ENCODE measurements at regions not wholly inside any gene's neighbourhood (a gene's known extent, or its start where the extent isn't known, plus 50 kb on each side); places are given as distances from the start of the nearest gene placed in this dataset.

DNA sequence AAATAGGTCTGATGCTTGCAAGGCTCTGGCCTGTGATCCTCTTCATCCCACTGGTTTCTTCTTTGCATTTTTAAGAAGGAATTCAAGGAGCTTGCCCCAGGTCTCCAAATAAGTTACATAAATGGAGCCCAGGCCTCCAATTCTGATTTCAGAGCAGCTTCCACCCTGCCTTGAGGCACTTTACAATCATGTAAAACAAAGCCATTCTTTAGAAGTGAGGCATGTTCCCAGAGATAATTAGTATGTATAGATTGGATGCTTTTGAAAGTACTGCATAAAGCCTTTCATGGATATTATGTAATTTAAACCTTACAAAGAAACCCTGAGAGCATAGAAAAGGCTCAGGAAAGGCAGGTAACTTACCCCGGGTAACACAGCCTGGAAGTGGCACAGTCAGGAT is 466.5 kb downstream of the MIAT start:
- TF ChIP-seq, protein P1, sequence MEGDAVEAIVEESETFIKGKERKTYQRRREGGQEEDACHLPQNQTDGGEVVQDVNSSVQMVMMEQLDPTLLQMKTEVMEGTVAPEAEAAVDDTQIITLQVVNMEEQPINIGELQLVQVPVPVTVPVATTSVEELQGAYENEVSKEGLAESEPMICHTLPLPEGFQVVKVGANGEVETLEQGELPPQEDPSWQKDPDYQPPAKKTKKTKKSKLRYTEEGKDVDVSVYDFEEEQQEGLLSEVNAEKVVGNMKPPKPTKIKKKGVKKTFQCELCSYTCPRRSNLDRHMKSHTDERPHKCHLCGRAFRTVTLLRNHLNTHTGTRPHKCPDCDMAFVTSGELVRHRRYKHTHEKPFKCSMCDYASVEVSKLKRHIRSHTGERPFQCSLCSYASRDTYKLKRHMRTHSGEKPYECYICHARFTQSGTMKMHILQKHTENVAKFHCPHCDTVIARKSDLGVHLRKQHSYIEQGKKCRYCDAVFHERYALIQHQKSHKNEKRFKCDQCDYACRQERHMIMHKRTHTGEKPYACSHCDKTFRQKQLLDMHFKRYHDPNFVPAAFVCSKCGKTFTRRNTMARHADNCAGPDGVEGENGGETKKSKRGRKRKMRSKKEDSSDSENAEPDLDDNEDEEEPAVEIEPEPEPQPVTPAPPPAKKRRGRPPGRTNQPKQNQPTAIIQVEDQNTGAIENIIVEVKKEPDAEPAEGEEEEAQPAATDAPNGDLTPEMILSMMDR (IDR thresholded peaks at IDR 0.05; ENCODE audit: insufficient read depth, low read length, poor library complexity, severe bottlenecking): no peak
- no peak for DNase-seq (ENCODE audit: extremely low read depth, insufficient read length)
- no peak overlapping the region for H3K4me3 ChIP-seq (replicated peaks; ENCODE audit: low read depth, low read length)
- H3K36me3 ChIP-seq (ENCODE audit: control insufficient read depth, insufficient read depth, low read length): no peaks in the 10 kb centered on the region
- no peaks in the 10 kb centered on the region for H3K27me3 ChIP-seq (replicated peaks; ENCODE audit: control insufficient read depth, insufficient read depth, low read length)

GRCh38 chr22:27124351-27124966 is 467.1 kb downstream of the MIAT start:
- TF ChIP-seq, protein P1 (IDR thresholded peaks at IDR 0.05; ENCODE audit: insufficient read depth, low read length, poor library complexity, severe bottlenecking): no peak
- H3K27me3 ChIP-seq (replicated peaks; ENCODE audit: control insufficient read depth, insufficient read depth, low read length): no peaks in the 10 kb centered on the region
- DNase-seq (ENCODE audit: extremely low read depth, insufficient read length): no peak
- no peak overlapping the region for H3K4me3 ChIP-seq (replicated peaks; ENCODE audit: low read depth, low read length)
- no peaks in the 10 kb centered on the region for H3K36me3 ChIP-seq (ENCODE audit: control insufficient read depth, insufficient read depth, low read length)

DNA sequence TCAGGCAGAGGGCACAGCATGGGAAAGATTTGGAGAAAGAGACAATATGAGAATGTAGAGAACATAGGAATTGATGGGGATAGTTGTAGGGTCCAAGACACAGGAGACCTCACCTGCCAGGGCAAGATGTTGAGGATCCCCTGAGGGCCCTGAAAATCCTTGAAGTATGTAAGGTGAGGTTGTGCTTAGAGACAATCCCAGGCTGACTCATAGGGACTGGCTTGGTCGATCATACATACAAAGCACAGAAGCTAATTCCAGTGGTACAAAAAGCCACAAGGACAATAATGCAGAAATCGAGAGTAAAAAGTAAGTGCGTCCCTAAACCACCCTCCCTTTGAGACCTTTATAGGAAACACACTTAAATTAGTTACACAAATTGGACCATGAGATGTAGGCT is 468.2 kb downstream of the MIAT start:
- Histone ChIP-seq H3K27me3 (replicated peaks; ENCODE audit: control insufficient read depth, insufficient read depth, low read length) (no peaks in the 10 kb centered on the region), H3K36me3 (ENCODE audit: control insufficient read depth, insufficient read depth, low read length) (no peaks in the 10 kb centered on the region), H3K4me3 (replicated peaks; ENCODE audit: low read depth, low read length) (no peak overlapping the region)
- TF ChIP-seq, protein P1 (IDR thresholded peaks at IDR 0.05; ENCODE audit: insufficient read depth, low read length, poor library complexity, severe bottlenecking): no peak
- no peak for DNase-seq (ENCODE audit: extremely low read depth, insufficient read length)

DNA sequence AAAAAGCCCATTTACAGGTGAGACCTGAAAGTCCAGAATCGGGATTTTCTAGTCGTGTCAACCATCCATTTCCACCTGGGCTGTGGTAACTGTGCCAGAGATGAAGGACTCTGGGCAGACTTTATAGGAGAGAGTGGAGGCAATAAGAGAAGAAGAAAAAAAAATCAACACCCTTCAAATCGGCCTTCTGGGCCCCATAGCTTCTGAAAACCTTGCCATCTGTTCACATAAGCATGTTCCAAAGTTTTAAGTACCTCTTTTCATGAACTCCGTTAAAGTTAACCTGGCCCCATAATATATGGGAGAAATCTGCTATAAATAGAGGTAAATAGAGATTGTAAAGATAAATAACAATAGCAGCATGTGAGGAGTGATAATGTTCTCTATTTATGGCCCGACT is 470.5 kb downstream of the MIAT start:
- no peaks in the 10 kb centered on the region for H3K27me3 ChIP-seq (replicated peaks; ENCODE audit: control insufficient read depth, insufficient read depth, low read length)
- TF ChIP-seq, protein P1 (IDR thresholded peaks at IDR 0.05; ENCODE audit: insufficient read depth, low read length, poor library complexity, severe bottlenecking): no peak
- no peaks in the 10 kb centered on the region for H3K36me3 ChIP-seq (ENCODE audit: control insufficient read depth, insufficient read depth, low read length)
- no peak for DNase-seq (ENCODE audit: extremely low read depth, insufficient read length)
- H3K4me3 ChIP-seq (replicated peaks; ENCODE audit: low read depth, low read length): no peak overlapping the region

- H3K27me3 ChIP-seq (replicated peaks; ENCODE audit: control insufficient read depth, insufficient read depth, low read length): no peaks in the 10 kb centered on the region
- H3K36me3 ChIP-seq (ENCODE audit: control insufficient read depth, insufficient read depth, low read length): no peaks in the 10 kb centered on the region
- TF ChIP-seq, protein P1 (IDR thresholded peaks at IDR 0.05; ENCODE audit: insufficient read depth, low read length, poor library complexity, severe bottlenecking): no peak
- DNase-seq (ENCODE audit: extremely low read depth, insufficient read length): no peak
- H3K4me3 ChIP-seq (replicated peaks; ENCODE audit: low read depth, low read length): no peak overlapping the region
Observed at GRCh38 chr22:27128461-27129085, 471.2 kb downstream of the MIAT start.

All from GM06990 (cell line).